ENCODE measurements at regions not wholly inside any gene's neighbourhood (a gene's known extent, or its start where the extent isn't known, plus 50 kb on each side); places are given as distances from the start of the nearest gene placed in this dataset.

- intact Hi-C loops (cut with micrococcal nuclease; ENCODE audit: unreplicated experiment): no loop called here
- TF ChIP-seq CTCF (IDR thresholded peaks at IDR 0.05; ENCODE audit: insufficient read depth in 1 of 2, low read depth in 1 of 2, low read length in 1 of 2, severe bottlenecking in 1 of 2, unreplicated experiment in 1 of 2): no peak
- CTCF ChIA-PET: no interaction called here
- H3K4me1 ChIP-seq: peaks cover 13% of the 10 kb centered on the region
- no peak overlapping the region for H3K27ac Mint-ChIP-seq (ENCODE audit: unreplicated experiment)
- no peak overlapping the region for H3K4me3 ChIP-seq (ENCODE audit: low read depth, low read length)
- no peaks in the 10 kb centered on the region for H3K36me3 Mint-ChIP-seq (ENCODE audit: insufficient read depth, unreplicated experiment)
- no peaks in the 10 kb centered on the region; the same call in none of the 2 replicates for H3K9me3 ChIP-seq
- no peaks in the 10 kb centered on the region for H3K27me3 ChIP-seq (replicated peaks; ENCODE audit: control insufficient read depth, insufficient read depth, low read length)
- DNase-seq: no peak
- BruUV-seq (replicated peaks): no TSS peak
- no peak overlapping the region for H3K4me3 Mint-ChIP-seq (ENCODE audit: unreplicated experiment)
- POLR2A ChIA-PET: no interaction called here
- H3K9me3 Mint-ChIP-seq (ENCODE audit: unreplicated experiment): no peaks in the 10 kb centered on the region
- H3K4me1 Mint-ChIP-seq (ENCODE audit: low read depth, unreplicated experiment): peaks cover 17% of the 10 kb centered on the region
- H3K36me3 ChIP-seq (ENCODE audit: control insufficient read depth, insufficient read depth, low read length): no peaks in the 10 kb centered on the region
- H3K27me3 Mint-ChIP-seq (ENCODE audit: insufficient read depth, unreplicated experiment): no peaks in the 10 kb centered on the region
Observed at GRCh38 chr6:12472601-12473038, 182.5 kb downstream of the EDN1 start.

- H3K36me3 ChIP-seq (ENCODE audit: control insufficient read depth, insufficient read depth, low read length): no peaks in the 10 kb centered on the region
- POLR2A ChIA-PET: no interaction called here
- intact Hi-C loops (cut with micrococcal nuclease; ENCODE audit: unreplicated experiment): no loop called here
- Mint-ChIP-seq H3K27ac (ENCODE audit: unreplicated experiment) (no peak overlapping the region), H3K9me3 (ENCODE audit: unreplicated experiment) (no peaks in the 10 kb centered on the region), H3K4me1 (ENCODE audit: low read depth, unreplicated experiment) (peaks cover 17% of the 10 kb centered on the region), H3K36me3 (ENCODE audit: insufficient read depth, unreplicated experiment) (no peaks in the 10 kb centered on the region), H3K27me3 (ENCODE audit: insufficient read depth, unreplicated experiment) (no peaks in the 10 kb centered on the region), H3K4me3 (ENCODE audit: unreplicated experiment) (no peak overlapping the region)
- TF ChIP-seq CTCF (IDR thresholded peaks at IDR 0.05; ENCODE audit: insufficient read depth in 1 of 2, low read depth in 1 of 2, low read length in 1 of 2, severe bottlenecking in 1 of 2, unreplicated experiment in 1 of 2): no peak
- CTCF ChIA-PET: no interaction called here
- H3K27me3 ChIP-seq (replicated peaks; ENCODE audit: control insufficient read depth, insufficient read depth, low read length): no peaks in the 10 kb centered on the region
- H3K9me3 ChIP-seq: no peaks in the 10 kb centered on the region; the same call in none of the 2 replicates
- no peak for DNase-seq
- H3K4me1 ChIP-seq: peaks cover 8% of the 10 kb centered on the region; the same call in 1 of the 2 replicates
- no TSS peak for BruUV-seq (replicated peaks)
- H3K4me3 ChIP-seq (ENCODE audit: low read depth, low read length): no peak overlapping the region
Observed at GRCh38 chr6:12473494-12473893, 183.3 kb downstream of the EDN1 start.

- H3K4me3 Mint-ChIP-seq (ENCODE audit: unreplicated experiment): no peak overlapping the region
- no peak for DNase-seq
- no peak for TF ChIP-seq CTCF (IDR thresholded peaks at IDR 0.05; ENCODE audit: insufficient read depth in 1 of 2, low read depth in 1 of 2, low read length in 1 of 2, severe bottlenecking in 1 of 2, unreplicated experiment in 1 of 2)
- peaks cover 17% of the 10 kb centered on the region for H3K4me1 Mint-ChIP-seq (ENCODE audit: low read depth, unreplicated experiment)
- peaks cover 5% of the 10 kb centered on the region for H3K9me3 Mint-ChIP-seq (ENCODE audit: unreplicated experiment)
- BruUV-seq (replicated peaks): no TSS peak
- Histone ChIP-seq H3K9me3 (no peaks in the 10 kb centered on the region; the same call in none of the 2 replicates), H3K27me3 (replicated peaks; ENCODE audit: control insufficient read depth, insufficient read depth, low read length) (no peaks in the 10 kb centered on the region), H3K4me1 (0 out of 2 replicates have a peak, but pooled peaks cover 6% of the 10 kb centered on the region), H3K36me3 (ENCODE audit: control insufficient read depth, insufficient read depth, low read length) (no peaks in the 10 kb centered on the region), H3K4me3 (ENCODE audit: low read depth, low read length) (no peak overlapping the region)
- intact Hi-C loops (cut with micrococcal nuclease; ENCODE audit: unreplicated experiment): no loop called here
- no peaks in the 10 kb centered on the region for H3K27me3 Mint-ChIP-seq (ENCODE audit: insufficient read depth, unreplicated experiment)
- no peaks in the 10 kb centered on the region for H3K36me3 Mint-ChIP-seq (ENCODE audit: insufficient read depth, unreplicated experiment)
- ChIA-PET CTCF (no interaction called here), POLR2A (no interaction called here)
- H3K27ac Mint-ChIP-seq (ENCODE audit: unreplicated experiment): no peak overlapping the region
Observed at GRCh38 chr6:12474167-12475140, 184.3 kb downstream of the EDN1 start.
